T1000 (cell line): ENCODE measurements at regions not wholly inside any gene's neighbourhood (a gene's known extent, or its start where the extent isn't known, plus 50 kb on each side); places are given as distances from the start of the nearest gene placed in this dataset.
"Not testable (repeated sequence)": the region's sequence is repeated elsewhere in the genome, so short reads cannot be mapped to it uniquely, and the experiment has no call there.

Experiments
- DNase-seq: peaks from one replicate; lab custom pipeline; 2025; ENCODE audit warnings: mixed read lengths; lab: John Stamatoyannopoulos, UW

- no peak for DNase-seq
Measured at GRCh38 chr9:120338340-120338739, 241.6 kb downstream of the CDK5RAP2 start.

DNA sequence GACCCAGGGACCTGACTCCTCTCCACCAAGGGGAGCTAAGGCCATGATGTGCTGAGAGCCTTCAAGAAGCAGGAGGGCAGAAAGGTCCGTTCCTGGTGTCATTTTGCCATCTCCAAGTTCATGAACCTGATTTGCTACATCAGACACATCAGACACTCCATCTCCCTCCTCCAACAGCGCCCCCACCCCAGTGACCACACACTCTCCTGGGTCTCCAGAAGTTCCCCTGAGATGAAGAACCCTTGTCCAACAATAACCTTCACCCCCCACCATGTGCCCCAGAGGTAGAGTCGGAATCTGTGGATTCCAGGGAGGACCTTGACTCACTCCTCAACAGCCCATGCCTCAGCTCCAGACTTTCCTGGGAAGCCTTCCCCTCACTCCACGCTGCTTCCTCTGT, 242.8 kb downstream of the CDK5RAP2 start:
- DNase-seq = no peak

DNA sequence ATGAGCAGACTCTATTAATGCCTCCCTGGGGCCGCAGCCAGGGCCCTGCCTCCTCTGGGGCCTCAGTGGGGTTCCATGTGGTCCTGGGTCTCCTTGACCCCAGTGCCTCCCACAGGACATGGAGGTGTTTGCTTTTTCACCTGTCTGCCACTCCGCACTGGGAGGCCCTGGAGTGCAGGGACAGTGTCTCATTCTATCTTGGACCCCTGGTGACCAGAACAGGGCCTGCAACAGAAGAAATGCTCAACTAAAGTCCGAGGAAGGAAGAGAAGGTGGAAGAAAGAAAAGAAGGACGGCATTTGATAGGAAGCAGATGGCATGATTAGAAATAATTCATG, 243.2 kb downstream of the CDK5RAP2 start:
- DNase-seq = no peak

GRCh38 chr9:120336021-120336752, 243.8 kb downstream of the CDK5RAP2 start:
- no peak for DNase-seq

DNA sequence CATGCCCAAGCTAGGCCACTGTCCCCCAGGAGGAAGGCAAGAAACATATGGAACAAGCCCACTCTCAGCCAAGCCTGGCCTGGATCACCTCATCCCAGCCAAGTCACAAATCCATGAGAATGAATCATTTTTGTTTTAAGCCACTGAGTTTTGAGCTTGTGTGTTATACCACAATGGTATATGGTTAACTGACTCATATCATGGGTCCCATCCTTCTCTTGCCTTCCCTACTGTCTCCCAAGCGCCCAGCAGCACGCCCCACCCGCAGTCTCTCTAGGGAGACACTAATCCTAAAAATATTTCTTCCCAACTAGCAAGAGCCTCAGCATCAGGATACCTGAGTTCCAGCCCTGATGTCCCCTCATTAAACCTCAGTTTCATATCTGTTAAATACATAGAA, 248.1 kb downstream of the CDK5RAP2 start:
- DNase-seq = no peak

GRCh38 chr9:120330031-120330430, 249.9 kb downstream of the CDK5RAP2 start:
- no peak for DNase-seq

- DNase-seq = no peak
Measured at GRCh38 chr9:120327322-120327721, 252.6 kb downstream of the CDK5RAP2 start.

DNA sequence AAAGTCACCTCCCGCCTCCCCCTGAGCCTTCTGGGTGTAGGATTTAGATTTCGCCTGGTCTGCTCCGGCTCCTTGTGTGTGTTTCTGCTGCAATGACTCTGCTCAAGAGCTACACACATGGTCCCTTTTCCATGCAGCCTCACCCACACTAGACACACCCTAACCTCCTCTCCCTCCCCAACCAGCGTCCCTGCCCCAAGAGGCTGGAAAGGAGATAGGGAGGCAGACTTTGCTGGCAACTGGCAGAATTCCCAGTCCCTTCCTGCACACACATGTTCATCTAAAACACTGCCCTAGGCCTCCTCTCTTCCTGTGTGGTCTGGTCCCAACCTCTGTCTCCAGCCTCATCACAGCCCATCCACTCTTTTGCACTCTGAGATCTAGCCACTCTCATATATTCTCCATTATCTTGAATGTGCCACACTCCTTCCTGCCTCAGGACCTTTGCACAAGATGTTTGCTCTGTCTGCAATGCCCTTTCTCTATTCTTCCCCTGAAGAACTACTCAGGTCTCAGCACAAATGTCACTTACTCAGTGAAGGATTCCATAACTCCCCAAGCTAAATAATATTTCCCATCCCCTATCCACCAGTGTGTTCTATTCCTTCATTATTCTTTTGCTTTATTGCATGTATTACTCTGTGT, 253.8 kb downstream of the CDK5RAP2 start:
- no peak for DNase-seq

GRCh38 chr9:120324996-120325642, 254.8 kb downstream of the CDK5RAP2 start:
- DNase-seq = no peak

DNA sequence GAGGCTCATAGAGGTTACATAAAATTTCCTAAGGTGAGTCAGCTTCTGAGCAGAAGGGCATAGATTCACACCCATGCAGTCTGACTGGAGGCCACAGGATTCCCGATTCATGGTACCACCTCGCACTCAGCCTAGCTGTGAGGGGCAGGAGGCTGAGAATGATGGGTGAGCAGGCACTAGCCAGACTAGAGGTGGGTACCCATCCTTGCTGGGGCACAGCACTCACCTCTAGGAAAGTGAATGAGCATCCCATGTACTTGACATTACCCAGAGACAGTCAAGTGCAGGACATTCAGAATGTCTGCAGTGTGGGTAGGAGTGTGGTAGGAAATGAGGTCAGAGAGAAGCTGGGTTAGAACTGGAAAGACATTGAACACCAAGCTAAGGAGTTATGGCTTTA, 255.5 kb downstream of the CDK5RAP2 start:
- DNase-seq = no peak

DNA sequence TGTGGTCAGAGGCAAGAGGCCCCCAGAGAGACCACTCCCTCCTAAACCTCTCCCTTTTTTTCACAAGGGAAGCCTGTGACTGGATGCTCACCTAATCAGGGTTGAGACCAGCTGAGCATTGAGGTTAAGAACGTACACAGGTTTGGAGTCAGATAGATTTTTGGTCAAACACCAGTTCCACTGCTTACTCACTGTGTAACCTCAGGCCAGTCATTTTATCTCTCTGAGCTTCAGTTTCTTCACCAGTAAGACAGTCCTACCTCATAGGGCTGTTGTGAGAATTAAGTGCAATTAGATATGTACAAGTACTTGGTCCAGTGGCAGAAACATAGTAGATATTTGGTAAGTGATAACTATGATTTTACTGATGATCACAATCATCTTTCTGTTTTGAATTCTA, 256.8 kb downstream of the CDK5RAP2 start:
- DNase-seq = no peak

GRCh38 chr9:120319452-120319851, 260.5 kb downstream of the CDK5RAP2 start:
- DNase-seq = no peak

DNA sequence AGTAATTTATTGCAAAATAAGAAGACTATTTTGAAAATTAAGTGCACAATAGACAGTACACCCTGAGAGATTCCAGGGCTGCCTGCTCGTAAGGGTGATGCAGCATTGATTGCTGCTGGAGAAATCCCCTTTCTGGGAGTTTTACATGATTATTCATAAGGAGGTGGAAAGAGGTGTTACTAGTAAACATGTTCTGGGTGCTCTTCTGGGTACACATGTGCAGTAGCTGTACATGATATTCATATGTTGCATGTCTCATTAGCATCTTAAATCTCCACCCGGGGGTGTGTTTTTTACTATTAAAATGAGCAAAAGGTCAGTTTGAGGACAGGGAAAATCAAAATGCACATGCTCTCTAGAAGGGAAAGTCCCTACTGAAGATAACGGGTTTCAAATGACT, 264.8 kb downstream of the CDK5RAP2 start:
- no peak for DNase-seq

- DNase-seq = no peak
Measured at GRCh38 chr9:120312031-120312430, 267.9 kb downstream of the CDK5RAP2 start.

GRCh38 chr9:120310035-120310434, 269.9 kb downstream of the CDK5RAP2 start:
- DNase-seq = no peak

- DNase-seq = no peak
Measured at GRCh38 chr9:120308495-120308894, 271.5 kb downstream of the CDK5RAP2 start.

DNA sequence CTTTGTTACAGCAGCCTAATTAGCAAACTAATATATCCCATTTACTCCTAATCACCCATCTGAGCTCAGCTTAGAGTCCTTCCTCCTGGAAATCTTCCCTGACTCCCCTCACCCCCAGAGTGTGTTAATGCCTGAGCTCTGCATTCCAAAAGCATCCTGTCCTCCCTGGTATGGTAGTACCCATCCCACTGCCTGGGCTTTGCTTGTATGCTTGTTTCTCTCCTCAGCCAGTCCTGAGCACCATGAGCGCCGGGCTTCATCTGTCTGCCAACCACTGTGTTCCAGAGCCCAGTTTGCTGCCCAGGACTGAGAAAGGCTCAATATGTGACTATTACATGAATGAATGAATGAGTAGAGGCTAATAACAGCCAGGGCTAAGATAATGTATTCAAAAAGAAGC, 272.4 kb downstream of the CDK5RAP2 start:
- no peak for DNase-seq

DNA sequence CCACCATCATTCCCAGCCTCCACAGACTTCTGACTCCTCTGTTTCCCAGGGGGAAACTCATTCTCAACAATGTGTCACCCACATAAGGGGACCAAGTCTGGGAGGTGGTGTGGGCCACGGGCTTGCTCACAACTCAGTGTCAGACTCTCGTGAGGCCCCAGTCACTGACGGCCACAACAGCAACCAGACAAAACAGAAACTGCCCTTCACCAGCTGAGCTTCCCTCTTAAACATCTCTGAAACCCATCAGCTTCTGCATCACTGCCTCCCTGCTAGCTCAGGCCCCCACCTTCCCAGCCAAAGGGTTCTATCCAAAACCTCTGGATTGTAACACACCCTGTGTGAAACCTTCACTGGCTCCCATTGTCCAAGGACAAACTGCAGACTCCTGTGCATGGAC, 273.4 kb downstream of the CDK5RAP2 start:
- DNase-seq = no peak

DNA sequence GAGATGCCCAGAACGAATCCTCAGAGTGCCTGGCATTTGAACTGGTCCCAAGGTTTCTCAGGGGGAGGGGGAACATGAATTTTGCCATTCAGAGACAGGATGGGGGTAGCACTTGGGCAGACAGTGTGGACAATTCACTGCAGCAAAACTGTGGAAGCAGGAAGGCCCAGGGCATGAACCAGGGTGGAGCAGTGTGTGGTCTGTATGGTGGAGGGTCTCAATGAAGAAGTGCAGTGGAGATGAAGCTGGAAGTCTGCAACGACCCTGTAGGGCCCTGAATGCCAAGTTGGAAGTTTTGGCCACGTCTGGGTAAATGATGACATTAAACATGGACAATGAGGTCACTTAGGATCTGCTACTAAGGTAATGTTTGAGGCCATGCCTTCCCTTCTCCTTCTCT, 273.9 kb downstream of the CDK5RAP2 start:
- no peak for DNase-seq

DNA sequence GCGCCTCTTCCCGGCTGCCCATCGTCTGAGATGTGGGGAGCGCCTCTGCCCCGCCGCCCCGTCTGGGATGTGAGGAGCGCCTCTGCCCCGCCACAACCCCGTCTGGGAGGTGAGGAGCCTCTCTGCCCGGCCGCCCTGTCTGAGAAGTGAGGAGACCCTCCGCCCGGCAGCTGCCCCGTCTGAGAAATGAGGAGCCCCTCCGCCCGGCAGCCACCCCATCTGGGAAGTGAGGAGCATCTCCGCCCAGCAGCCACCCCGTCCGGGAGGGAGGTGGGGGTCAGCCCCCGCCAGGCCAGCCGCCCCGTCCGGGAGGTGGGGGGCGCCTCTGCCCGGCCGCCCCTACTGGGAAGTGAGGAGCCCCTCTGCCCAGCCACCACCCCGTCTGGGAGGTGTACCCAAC, 275.1 kb downstream of the CDK5RAP2 start:
- DNase-seq = not testable (repeated sequence)

DNA sequence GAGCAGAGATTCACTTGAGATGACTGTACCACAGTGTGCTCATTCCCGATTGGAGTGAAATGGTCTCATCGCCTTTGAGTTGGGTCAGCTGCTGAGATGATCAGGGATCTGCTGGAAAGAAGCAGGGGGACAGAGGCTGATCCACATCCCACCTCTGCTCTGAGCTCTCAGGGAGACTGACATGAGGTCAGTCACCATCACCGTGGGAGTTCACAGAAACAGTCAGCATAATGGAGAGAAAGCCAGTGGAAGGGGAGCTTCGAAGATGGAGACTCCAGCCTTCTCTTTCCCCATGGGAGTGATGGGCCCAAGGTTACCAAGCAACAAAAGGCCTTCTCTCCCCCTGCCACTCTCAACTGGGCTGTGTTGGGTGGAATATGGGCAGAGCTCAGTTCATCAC, 276.4 kb downstream of the CDK5RAP2 start:
- no peak for DNase-seq

DNA sequence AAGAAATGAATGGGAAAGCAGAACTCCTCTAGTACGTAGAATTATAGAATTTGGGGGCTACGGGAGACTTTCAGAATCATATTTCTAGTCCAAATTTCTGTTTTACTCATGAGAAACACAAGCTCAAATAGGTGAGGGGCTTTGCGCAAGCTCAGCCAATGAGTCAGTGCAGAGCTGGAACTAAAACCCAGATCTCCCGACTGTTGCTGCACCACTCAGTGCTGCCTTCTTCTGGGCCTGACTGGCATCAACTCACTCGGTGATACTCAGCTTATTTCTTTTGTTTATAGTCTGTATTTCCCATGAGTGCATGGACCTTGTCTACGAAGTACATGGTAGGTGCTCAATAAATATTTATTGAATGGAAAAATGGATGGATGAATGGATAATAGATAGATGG, 280.2 kb downstream of the CDK5RAP2 start:
- no peak for DNase-seq

DNA sequence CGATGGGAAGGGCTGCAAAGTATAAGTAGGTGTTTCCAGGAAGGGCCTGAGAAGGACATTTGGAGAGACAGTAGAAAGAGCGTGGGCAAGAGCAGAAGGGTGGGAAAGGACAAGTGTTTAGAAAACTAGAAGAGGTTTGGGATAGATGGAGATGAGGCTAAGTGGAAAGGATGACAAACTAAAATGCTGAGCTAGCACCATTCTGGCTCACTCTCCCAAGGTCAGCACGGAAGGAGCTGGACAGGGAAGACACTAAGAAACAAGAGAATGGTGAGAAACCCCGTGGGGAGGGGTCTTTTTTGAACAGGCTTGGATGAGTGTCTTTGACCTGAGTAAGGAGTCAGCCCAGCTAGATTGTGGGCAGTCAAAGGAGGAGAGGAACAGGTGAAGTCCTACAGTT, 286.0 kb downstream of the CDK5RAP2 start:
- no peak for DNase-seq

- no peak for DNase-seq
Measured at GRCh38 chr9:120292606-120293005, 287.4 kb downstream of the CDK5RAP2 start.
